H9 (cell line): ENCODE measurements at regions not wholly inside any gene's neighbourhood (a gene's known extent, or its start where the extent isn't known, plus 50 kb on each side); places are given as distances from the start of the nearest gene placed in this dataset.
A peak's percentile ranks its signal among the peaks of the same experiment; 100 is the strongest.

Experiments
- DNase-seq: peaks from one replicate; pipeline ENCODE4 v3.0.0-alpha.2; 2017
- H2AFZ ChIP-seq: one replicate; pipeline ENCODE4 v1.6.1; 2013; ENCODE audit warnings: mild to moderate bottlenecking, low read length, control low read depth, moderate library complexity
- H2AK5ac ChIP-seq: 2 replicates; pipeline ENCODE4 v1.6.1; 2013; ENCODE audit warnings: low read length, control low read depth, mixed read lengths; ENCODE audit not compliant: insufficient read length
- H2BK120ac ChIP-seq: one replicate; pipeline ENCODE4 v1.6.1; 2013; ENCODE audit warnings: low read depth, mild to moderate bottlenecking, low read length, control low read depth, inconsistent platforms; ENCODE audit not compliant: poor library complexity, severe bottlenecking
- H2BK12ac ChIP-seq: 2 replicates; pipeline ENCODE4 v1.6.1; 2013; ENCODE audit warnings: low read length, control low read depth, mixed read lengths, low read depth; ENCODE audit not compliant: insufficient read length
- H2BK15ac ChIP-seq: 2 replicates; pipeline ENCODE4 v1.6.1; 2013; ENCODE audit warnings: low read depth, low read length, control low read depth
- H2BK20ac ChIP-seq: one replicate; pipeline ENCODE4 v1.6.1; 2013; ENCODE audit warnings: low read depth, mild to moderate bottlenecking, low read length, control low read depth, inconsistent platforms; ENCODE audit not compliant: poor library complexity, severe bottlenecking
- H2BK5ac ChIP-seq: 2 replicates; pipeline ENCODE4 v1.6.1; 2013; ENCODE audit warnings: low read length, control low read depth, mixed read lengths; ENCODE audit not compliant: insufficient read length
- H3K14ac ChIP-seq: 2 replicates; pipeline ENCODE4 v1.6.1; 2013; ENCODE audit warnings: low read length, control low read depth; ENCODE audit not compliant: insufficient read depth
- H3K18ac ChIP-seq: 2 replicates; pipeline ENCODE4 v1.6.1; 2013; ENCODE audit warnings: low read depth, mild to moderate bottlenecking, mixed read lengths, low read length, control low read depth; ENCODE audit not compliant: insufficient read length
- H3K23ac ChIP-seq: 2 replicates; pipeline ENCODE4 v1.6.1; 2013; ENCODE audit warnings: low read length, control low read depth, mixed read lengths, low read depth; ENCODE audit not compliant: insufficient read length
- H3K23me2 ChIP-seq: 2 replicates; pipeline ENCODE4 v1.6.1; 2013; ENCODE audit warnings: low read depth, mild to moderate bottlenecking, mixed read lengths, low read length, control low read depth; ENCODE audit not compliant: insufficient read length, poor library complexity, severe bottlenecking
- H3K27ac ChIP-seq: 2 replicates; pipeline ENCODE4 v1.5.1; 2013; ENCODE audit warnings: low read length, control low read depth, mixed read lengths, low read depth; ENCODE audit not compliant: insufficient read length
- H3K27me3 ChIP-seq: 2 replicates; pipeline ENCODE4 v1.6.1; 2013; ENCODE audit warnings: low read length, control low read depth, inconsistent platforms; ENCODE audit not compliant: insufficient read depth
- H3K4ac ChIP-seq: 2 replicates; pipeline ENCODE4 v1.6.1; 2013; ENCODE audit warnings: low read depth, mild to moderate bottlenecking, control low read depth, inconsistent platforms, low read length, moderate library complexity
- H3K4me1 ChIP-seq: 2 replicates; pipeline ENCODE4 v1.6.1; 2013; ENCODE audit warnings: low read length, control low read depth, inconsistent platforms; ENCODE audit not compliant: insufficient read depth
- H3K4me2 ChIP-seq: 2 replicates; pipeline ENCODE4 v1.6.1; 2013; ENCODE audit warnings: low read length, control low read depth, mixed read lengths; ENCODE audit not compliant: insufficient read length, insufficient read depth
- H3K56ac ChIP-seq: 2 replicates; pipeline ENCODE4 v1.6.1; 2013; ENCODE audit warnings: low read depth, mild to moderate bottlenecking, mixed read lengths, low read length, control low read depth; ENCODE audit not compliant: insufficient read length
- H3K79me1 ChIP-seq: 2 replicates; pipeline ENCODE4 v1.6.1; 2013; ENCODE audit warnings: low read depth, mild to moderate bottlenecking, moderate library complexity, low read length, control low read depth, inconsistent platforms; ENCODE audit not compliant: insufficient read depth, poor library complexity, severe bottlenecking
- H3K79me2 ChIP-seq: 2 replicates; pipeline ENCODE4 v1.6.1; 2013; ENCODE audit warnings: low read length, control low read depth, inconsistent platforms; ENCODE audit not compliant: insufficient read depth
- H3K9ac ChIP-seq: 2 replicates; pipeline ENCODE4 v1.6.1; 2013; ENCODE audit warnings: low read length, control low read depth, mixed read lengths; ENCODE audit not compliant: insufficient read length; ENCODE audit errors: extremely low read depth
- H3K9me3 ChIP-seq: one replicate; pipeline ENCODE4 v1.6.1; 2013; ENCODE audit warnings: low read depth, low read length, inconsistent platforms; ENCODE audit not compliant: control insufficient read depth
- H3T11ph ChIP-seq: one replicate; pipeline ENCODE4 v1.6.1; 2013; ENCODE audit warnings: mild to moderate bottlenecking, low read length, control low read depth, inconsistent platforms
- H4K20me1 ChIP-seq: one replicate; pipeline ENCODE4 v1.6.1; 2013; ENCODE audit not compliant: control insufficient read depth, insufficient read length, insufficient read depth
- H4K5ac ChIP-seq: 2 replicates; pipeline ENCODE4 v1.6.1; 2013; ENCODE audit warnings: low read depth, mild to moderate bottlenecking, mixed read lengths, low read length, control low read depth; ENCODE audit not compliant: insufficient read length
- H4K8ac ChIP-seq: replicated peaks from 2 replicates; pipeline ENCODE4 v1.6.1; 2013; ENCODE audit warnings: low read length, control low read depth, mixed read lengths, low read depth; ENCODE audit not compliant: insufficient read length
- H4K91ac ChIP-seq: 2 replicates; pipeline ENCODE4 v1.6.1; 2013; ENCODE audit warnings: low read depth, mild to moderate bottlenecking, moderate library complexity, mixed read lengths, low read length, control low read depth; ENCODE audit not compliant: insufficient read length
- H3K27ac Mint-ChIP-seq, 3 experiments: 2 replicates in 2 of 3; 3 replicates in 1 of 3; pipeline ENCODE4 v1.8.0; 2020 to 2021; ENCODE audit warnings: mixed read lengths in 3 of 3, mild to moderate bottlenecking in 1 of 3, moderate library complexity in 1 of 3
- H3K27me3 Mint-ChIP-seq: 2 replicates; pipeline ENCODE4 v1.8.0; 2021; ENCODE audit warnings: low read depth, mild to moderate bottlenecking, moderate library complexity, mixed read lengths
- H3K36me3 Mint-ChIP-seq, 3 experiments: 2 replicates in 2 of 3; 3 replicates in 1 of 3; pipeline ENCODE4 v1.8.0; 2020 to 2021; ENCODE audit warnings: low read depth in 3 of 3, mixed read lengths in 3 of 3; ENCODE audit not compliant: insufficient read depth in 1 of 3
- H3K4me1 Mint-ChIP-seq, 2 experiments: 2 replicates each; pipeline ENCODE4 v1.8.0; 2020; ENCODE audit warnings: mixed read lengths in 2 of 2
- H3K4me3 Mint-ChIP-seq, 2 experiments: 2 replicates in 1 of 2; 3 replicates in 1 of 2; pipeline ENCODE4 v1.8.0; 2020 to 2021; ENCODE audit warnings: mild to moderate bottlenecking in 2 of 2, mixed read lengths in 2 of 2, moderate library complexity in 1 of 2
- H3K9me3 Mint-ChIP-seq, 2 experiments: 2 replicates in 1 of 2; 3 replicates in 1 of 2; pipeline ENCODE4 v1.8.0; 2020; ENCODE audit warnings: mild to moderate bottlenecking in 2 of 2, mixed read lengths in 2 of 2, moderate library complexity in 1 of 2
- WGBS: extraction: QIAGEN DNeasy Blood & Tissue Kit; methylation state at CpG from one replicate; pipeline ENCODE4 v1.1.7; 2013; ENCODE audit warnings: missing lambda C conversion rate, low lambda C conversion rate, mixed read lengths; ENCODE audit not compliant: insufficient read length; ENCODE audit errors: extremely low coverage; 5-methylcytosine and 5-hydroxymethylcytosine counted together
- TF ChIP-seq, protein P1 (sequence below): fragments of 200-600 bp; sonication (generic); conservative IDR thresholded peaks from 3 replicates; pipeline ENCODE4 v1.8.0; 2021; ENCODE audit warnings: antibody characterized with exemption, mild to moderate bottlenecking

- H2AFZ ChIP-seq: no peak overlapping the region
- H3K4me1 Mint-ChIP-seq: peaks cover 7 to 10% of the 10 kb centered on the region in 2 experiments; a peak in 3 of 4 replicates
- H4K20me1 ChIP-seq: no peaks in the 10 kb centered on the region
- H3K4me3 Mint-ChIP-seq: no peak overlapping the region
- H3K18ac ChIP-seq: no peak overlapping the region
- no peaks in the 10 kb centered on the region for H3K4me1 ChIP-seq
- no peak overlapping the region for H3T11ph ChIP-seq
- no peak overlapping the region for H3K9ac ChIP-seq
- no peak overlapping the region for H2BK12ac ChIP-seq
- H2BK120ac ChIP-seq: no peak overlapping the region
- no peak overlapping the region for H2BK5ac ChIP-seq
- H3K79me1 ChIP-seq: no peaks in the 10 kb centered on the region
- peaks cover 0 to 3% of the 10 kb centered on the region in 2 experiments; a peak in 1 of 5 replicates for H3K9me3 Mint-ChIP-seq
- no peak overlapping the region for H2BK20ac ChIP-seq
- peak overlapping the region in 1 of 3 experiments; percentile 64; a peak in 1 of 7 replicates for H3K27ac Mint-ChIP-seq
- H3K14ac ChIP-seq: no peak overlapping the region; the same call in 1 of the 2 replicates
- no CpG with 5 or more reads among the region's 11 CpGs for WGBS
- TF ChIP-seq, protein P1, sequence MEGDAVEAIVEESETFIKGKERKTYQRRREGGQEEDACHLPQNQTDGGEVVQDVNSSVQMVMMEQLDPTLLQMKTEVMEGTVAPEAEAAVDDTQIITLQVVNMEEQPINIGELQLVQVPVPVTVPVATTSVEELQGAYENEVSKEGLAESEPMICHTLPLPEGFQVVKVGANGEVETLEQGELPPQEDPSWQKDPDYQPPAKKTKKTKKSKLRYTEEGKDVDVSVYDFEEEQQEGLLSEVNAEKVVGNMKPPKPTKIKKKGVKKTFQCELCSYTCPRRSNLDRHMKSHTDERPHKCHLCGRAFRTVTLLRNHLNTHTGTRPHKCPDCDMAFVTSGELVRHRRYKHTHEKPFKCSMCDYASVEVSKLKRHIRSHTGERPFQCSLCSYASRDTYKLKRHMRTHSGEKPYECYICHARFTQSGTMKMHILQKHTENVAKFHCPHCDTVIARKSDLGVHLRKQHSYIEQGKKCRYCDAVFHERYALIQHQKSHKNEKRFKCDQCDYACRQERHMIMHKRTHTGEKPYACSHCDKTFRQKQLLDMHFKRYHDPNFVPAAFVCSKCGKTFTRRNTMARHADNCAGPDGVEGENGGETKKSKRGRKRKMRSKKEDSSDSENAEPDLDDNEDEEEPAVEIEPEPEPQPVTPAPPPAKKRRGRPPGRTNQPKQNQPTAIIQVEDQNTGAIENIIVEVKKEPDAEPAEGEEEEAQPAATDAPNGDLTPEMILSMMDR: no peak
- no peak for DNase-seq
- no peaks in the 10 kb centered on the region for H3K79me2 ChIP-seq
- no peak overlapping the region for H3K27ac ChIP-seq
- H4K5ac ChIP-seq: no peak overlapping the region
- no peak overlapping the region for H4K8ac ChIP-seq
- H3K4ac ChIP-seq: no peak overlapping the region
- H3K56ac ChIP-seq: no peak overlapping the region
- H2AK5ac ChIP-seq: no peak overlapping the region
- no peak overlapping the region for H3K23ac ChIP-seq
- no peaks in the 10 kb centered on the region for H3K9me3 ChIP-seq
- peaks cover 2% of the 10 kb centered on the region; the same call in 1 of the 2 replicates for H3K27me3 ChIP-seq
- no peak overlapping the region for H3K4me2 ChIP-seq
- peaks cover 6% of the 10 kb centered on the region for H3K27me3 Mint-ChIP-seq
- H3K36me3 Mint-ChIP-seq: no peaks in the 10 kb centered on the region
- H4K91ac ChIP-seq: no peak overlapping the region
- H3K23me2 ChIP-seq: no peaks in the 10 kb centered on the region
- no peak overlapping the region for H2BK15ac ChIP-seq
Observed at GRCh38 chr4:8765084-8765483, 106.6 kb downstream of the HMX1 start.
